Upper lobe of left lung (tissue), 6 donors: ENCODE measurements at regions not wholly inside any gene's neighbourhood (a gene's known extent, or its start where the extent isn't known, plus 50 kb on each side); places are given as distances from the start of the nearest gene placed in this dataset.
A peak's percentile ranks its signal among the peaks of the same experiment; 100 is the strongest.

Experiments used
- ATAC-seq, 2 donors: fragments of 200-7000 bp; cut with Tn5 transposase; one replicate each; pipeline ENCODE4 v1.9.1; 2022; ENCODE audit warnings: mild to moderate bottlenecking in 2 of 2, moderate library complexity in 2 of 2; ENCODE audit not compliant: low FRiP score in 2 of 2
- DNase-seq, 2 donors: peaks; one replicate each; pipeline ENCODE4 v3.0.0-alpha.2; 2019 to 2020
- H3K27ac ChIP-seq, 4 donors: fragments of 200-600 bp; sonication (generic); one replicate each; pipeline ENCODE4 v1.5.1; 2016 to 2019
- H3K27me3 ChIP-seq, 4 donors: fragments of 200-600 bp; sonication (generic); one replicate each; pipeline ENCODE4 v1.5.1; 2017 to 2019
- H3K36me3 ChIP-seq, 4 donors: fragments of 200-600 bp; sonication (generic); one replicate each; pipeline ENCODE4 v1.5.1; 2016 to 2019
- H3K4me1 ChIP-seq, 4 donors: fragments of 200-600 bp; sonication (generic); one replicate each; pipeline ENCODE4 v1.5.1; 2018 to 2019
- H3K4me3 ChIP-seq, 4 donors: fragments of 200-600 bp; sonication (generic); one replicate each; pipeline ENCODE4 v1.5.1; 2017 to 2019; ENCODE audit warnings: mild to moderate bottlenecking in 2 of 4, moderate library complexity in 1 of 4
- H3K9me3 ChIP-seq, 4 donors: fragments of 200-600 bp; sonication (generic); one replicate each; pipeline ENCODE4 v1.5.1; 2018 to 2019
- CTCF ChIP-seq, 6 experiments: fragments of 450-650 bp in 4 of 6; fragments of 200-600 bp in 2 of 6; sonication (generic) in 2 of 6; IDR thresholded peaks; one replicate each; pipeline ENCODE4 v1.5.1; 2016 to 2019; ENCODE audit warnings: antibody characterized with exemption in 6 of 6
- EP300 ChIP-seq, 4 donors: sonication (generic); formaldehyde crosslinking; IDR thresholded peaks; one replicate each; pipeline ENCODE4 v1.5.1; 2017; ENCODE audit warnings: antibody characterized with exemption in 4 of 4, control low read depth in 2 of 4
- POLR2A ChIP-seq, 4 donors: fragments of 450-650 bp; IDR thresholded peaks; one replicate each; pipeline ENCODE4 v1.5.1; 2016 to 2017; ENCODE audit warnings: antibody characterized with exemption in 4 of 4, mild to moderate bottlenecking in 2 of 4
- POLR2AphosphoS5 ChIP-seq, 2 donors: sonication (generic); formaldehyde crosslinking; IDR thresholded peaks; one replicate each; pipeline ENCODE4 v1.5.1; 2017; ENCODE audit warnings: antibody characterized with exemption in 2 of 2
- WGBS, 2 donors: methylation state at CpG; one replicate each; pipeline ENCODE4 v1.1.5; 2017 to 2018; 5-methylcytosine and 5-hydroxymethylcytosine counted together
- donor health status: DM: no; HTN: no; CAD: no; lungs with moderate emphysema.
- donor health status: DM: no; HTN: yes; CAD: no; lungs with severe emphysema.

- H3K4me3 ChIP-seq, result no peak overlapping the region
- no peaks in the 10 kb centered on the region for H3K36me3 ChIP-seq
- WGBS, 2 donors, result 87 to 89% methylated on average over 3 of the region's 3 CpGs
- no peak for TF ChIP-seq EP300 (IDR thresholded peaks at IDR 0.05)
- H3K9me3 ChIP-seq, result no peaks in the 10 kb centered on the region
- H3K4me1 ChIP-seq, result no peaks in the 10 kb centered on the region
- ATAC-seq, result no peak
- no peaks in the 10 kb centered on the region for H3K27me3 ChIP-seq
- DNase-seq, result no peak
- no peak overlapping the region for H3K27ac ChIP-seq
Observed at GRCh38 chr14:62031504-62031903, 269.3 kb downstream of the SNAPC1 start.

- Histone ChIP-seq H3K4me1 (no peaks in the 10 kb centered on the region), H3K27ac (no peak overlapping the region), H3K4me3 (no peak overlapping the region), H3K27me3 (no peaks in the 10 kb centered on the region), H3K9me3 (peaks cover 0 to 11% (median 0%) of the 10 kb centered on the region in 4 donors), H3K36me3 (no peaks in the 10 kb centered on the region)
- ATAC-seq (no peak), DNase-seq (no peak)
- 85% methylated on average over 3 of the region's 3 CpGs for WGBS, 2 donors
- no peak for TF ChIP-seq POLR2AphosphoS5 (IDR thresholded peaks at IDR 0.05)
- TF ChIP-seq POLR2A (IDR thresholded peaks at IDR 0.05), result no peak
- TF ChIP-seq CTCF (IDR thresholded peaks at IDR 0.05), result no peak
- no peak for TF ChIP-seq EP300 (IDR thresholded peaks at IDR 0.05)
Observed at GRCh38 chr14:62053188-62053587, 291.0 kb downstream of the SNAPC1 start.

GRCh38 chr14:62056789-62057188 lies 294.6 kb downstream of the SNAPC1 start:
- H3K9me3 ChIP-seq, result no peaks in the 10 kb centered on the region
- no peak overlapping the region for H3K27ac ChIP-seq
- H3K27me3 ChIP-seq, result no peaks in the 10 kb centered on the region
- DNase-seq (peak in 1 of 2 donors; percentile 79), ATAC-seq (no peak)
- TF ChIP-seq CTCF (IDR thresholded peaks at IDR 0.05), result no peak
- TF ChIP-seq EP300 (IDR thresholded peaks at IDR 0.05), result no peak
- TF ChIP-seq POLR2AphosphoS5 (IDR thresholded peaks at IDR 0.05), result no peak
- TF ChIP-seq POLR2A (IDR thresholded peaks at IDR 0.05), result no peak
- no peaks in the 10 kb centered on the region for H3K36me3 ChIP-seq
- WGBS, 2 donors, result 97 to 98% methylated on average over 27 of the region's 27 CpGs
- no peak overlapping the region for H3K4me3 ChIP-seq
- no peaks in the 10 kb centered on the region for H3K4me1 ChIP-seq

GRCh38 chr14:62062645-62063044 lies 300.4 kb downstream of the SNAPC1 start:
- ATAC-seq (no peak), DNase-seq (no peak)
- H3K4me3 ChIP-seq, result no peak overlapping the region
- TF ChIP-seq POLR2A (IDR thresholded peaks at IDR 0.05), result no peak
- TF ChIP-seq EP300 (IDR thresholded peaks at IDR 0.05), result no peak
- no peak for TF ChIP-seq CTCF (IDR thresholded peaks at IDR 0.05)
- no peak for TF ChIP-seq POLR2AphosphoS5 (IDR thresholded peaks at IDR 0.05)
- H3K27ac ChIP-seq, result no peak overlapping the region
- H3K4me1 ChIP-seq, result no peaks in the 10 kb centered on the region
- 74 to 77% methylated on average over 5 of the region's 5 CpGs for WGBS, 2 donors
- H3K36me3 ChIP-seq, result no peaks in the 10 kb centered on the region
- no peaks in the 10 kb centered on the region for H3K27me3 ChIP-seq
- no peaks in the 10 kb centered on the region for H3K9me3 ChIP-seq

GRCh38 chr14:62064751-62065323 lies 302.6 kb downstream of the SNAPC1 start:
- ATAC-seq (no peak), DNase-seq (no peak)
- Histone ChIP-seq H3K27ac (no peak overlapping the region), H3K9me3 (no peaks in the 10 kb centered on the region), H3K4me1 (no peaks in the 10 kb centered on the region), H3K36me3 (no peaks in the 10 kb centered on the region), H3K27me3 (no peaks in the 10 kb centered on the region), H3K4me3 (no peak overlapping the region)
- 64 to 77% methylated on average over 3 of the region's 3 CpGs for WGBS, 2 donors
- TF ChIP-seq POLR2AphosphoS5 (IDR thresholded peaks at IDR 0.05), result no peak
- TF ChIP-seq POLR2A (IDR thresholded peaks at IDR 0.05), result no peak
- TF ChIP-seq CTCF (IDR thresholded peaks at IDR 0.05), result no peak
- TF ChIP-seq EP300 (IDR thresholded peaks at IDR 0.05), result no peak
